ENCODE measurements at regions not wholly inside any gene's neighbourhood (a gene's known extent, or its start where the extent isn't known, plus 50 kb on each side); places are given as distances from the start of the nearest gene placed in this dataset.

DNA sequence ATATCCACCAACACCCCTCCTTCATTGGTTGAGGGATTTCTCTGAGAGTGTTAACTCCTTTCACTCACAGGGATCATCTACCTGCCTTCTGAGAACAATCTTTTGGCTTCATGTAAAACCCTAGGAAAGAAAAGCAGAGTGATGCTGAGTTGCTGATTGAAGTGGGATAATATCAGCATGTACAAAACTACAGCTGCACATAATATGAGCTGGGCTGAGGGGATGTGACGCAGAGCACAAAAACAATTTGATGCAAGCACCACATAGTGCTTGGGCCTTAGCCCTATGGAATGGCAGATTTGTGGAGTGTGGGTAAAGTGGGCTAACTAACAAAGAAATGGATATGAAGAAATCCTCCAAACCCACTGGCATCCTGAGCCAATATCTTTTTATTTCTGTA, 267.6 kb upstream of the KCNH8 start:
- DNase-seq, result no peak

DNA sequence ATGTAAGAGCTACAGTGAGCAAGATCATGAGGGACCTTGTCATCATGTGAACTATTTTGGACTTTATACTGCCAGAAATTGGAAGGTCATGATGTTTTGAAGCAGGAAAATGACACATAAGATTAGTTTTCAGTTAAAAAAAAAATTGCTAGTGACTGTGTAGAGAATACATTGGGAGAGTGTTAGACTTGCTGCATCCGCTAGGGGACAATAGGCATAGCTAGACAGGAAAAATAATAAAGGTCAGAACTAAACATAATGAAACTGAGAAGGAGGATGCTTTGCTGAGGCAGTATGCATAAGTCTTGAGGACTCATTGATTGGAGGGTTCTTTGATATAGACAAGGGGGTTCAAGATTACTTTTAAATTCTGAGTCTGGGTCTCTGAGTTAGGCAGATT, 275.8 kb upstream of the KCNH8 start:
- no peak for DNase-seq

DNA sequence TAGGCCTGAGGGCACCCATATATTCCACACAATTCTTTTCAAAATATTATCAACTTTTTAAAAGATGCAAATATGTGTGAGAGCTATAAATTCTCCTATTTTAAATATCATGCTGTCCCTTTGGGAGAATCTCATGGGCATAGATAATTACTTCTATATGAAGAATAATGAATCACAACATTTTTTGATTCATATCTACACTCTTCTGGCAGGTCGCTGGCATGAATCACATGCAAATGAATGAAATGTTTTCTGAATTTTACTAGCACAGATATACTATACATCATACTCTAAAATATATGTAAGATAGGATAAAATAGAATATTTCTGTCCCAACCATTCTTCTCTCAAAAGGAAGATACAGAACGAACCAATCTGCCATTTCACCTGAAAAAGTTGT, 277.7 kb upstream of the KCNH8 start:
- DNase-seq, result no peak

DNA sequence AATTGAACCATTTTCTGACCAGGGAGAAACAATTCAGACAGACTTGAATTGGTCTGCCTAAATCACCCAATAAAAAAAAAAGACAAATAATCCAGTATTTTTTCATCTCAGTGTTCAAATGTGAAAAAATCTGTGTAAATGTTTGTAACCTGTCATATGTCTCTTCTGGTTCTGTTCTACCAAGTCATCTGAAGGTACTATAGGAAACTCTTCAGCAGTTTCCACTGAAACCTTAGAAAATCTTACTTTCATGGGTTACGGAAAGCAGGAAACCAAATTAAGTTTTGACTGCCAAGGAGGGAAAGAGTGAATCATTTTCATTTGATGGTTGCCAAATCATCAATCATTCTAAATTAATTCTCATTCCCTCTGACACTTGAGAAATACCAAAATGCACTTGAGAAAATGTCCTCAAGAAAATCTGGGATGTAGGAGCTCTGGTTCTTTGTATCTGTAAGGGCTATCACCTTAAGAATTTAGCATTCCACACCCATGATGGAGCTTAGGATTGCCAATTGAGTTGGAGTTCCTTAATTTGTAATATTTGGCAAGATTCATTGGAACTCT, 278.2 kb upstream of the KCNH8 start:
- DNase-seq, result no peak

DNA sequence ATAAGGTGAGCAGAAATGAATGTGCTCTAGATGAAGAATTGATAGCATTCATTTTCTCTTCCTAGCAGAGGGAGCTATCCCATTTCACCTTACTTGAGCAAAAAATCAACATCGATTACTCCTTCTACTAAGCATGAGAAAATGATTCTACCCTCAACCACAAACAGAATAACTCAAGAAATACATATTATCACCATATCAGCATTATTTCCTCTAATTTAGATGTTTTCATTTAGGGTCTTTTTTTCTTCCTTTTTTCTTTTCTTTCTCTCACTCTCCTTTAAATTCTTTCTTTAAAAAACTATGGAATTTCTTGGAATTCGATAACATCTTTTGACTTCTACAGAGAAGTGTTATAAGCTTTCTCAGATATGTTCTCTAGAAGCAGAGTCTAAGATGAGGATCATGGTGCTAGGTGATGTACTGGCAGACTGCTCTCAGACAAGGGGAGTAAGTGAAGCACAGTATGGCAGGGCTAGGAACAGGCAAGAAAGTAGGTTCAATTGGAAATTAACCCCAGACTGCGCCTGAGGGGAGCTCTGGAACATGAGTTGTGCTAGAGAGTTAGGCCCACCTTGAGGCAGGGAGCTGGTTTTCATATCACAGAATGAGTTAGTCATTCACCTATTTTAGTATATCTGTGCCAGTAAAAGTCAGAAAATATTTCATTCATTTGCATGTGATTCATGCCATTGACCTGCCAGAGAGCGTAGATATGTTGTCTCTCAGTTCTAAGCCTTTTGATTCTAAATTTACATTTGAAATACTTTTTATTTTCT, 279.2 kb upstream of the KCNH8 start:
- DNase-seq, result no peak

DNA sequence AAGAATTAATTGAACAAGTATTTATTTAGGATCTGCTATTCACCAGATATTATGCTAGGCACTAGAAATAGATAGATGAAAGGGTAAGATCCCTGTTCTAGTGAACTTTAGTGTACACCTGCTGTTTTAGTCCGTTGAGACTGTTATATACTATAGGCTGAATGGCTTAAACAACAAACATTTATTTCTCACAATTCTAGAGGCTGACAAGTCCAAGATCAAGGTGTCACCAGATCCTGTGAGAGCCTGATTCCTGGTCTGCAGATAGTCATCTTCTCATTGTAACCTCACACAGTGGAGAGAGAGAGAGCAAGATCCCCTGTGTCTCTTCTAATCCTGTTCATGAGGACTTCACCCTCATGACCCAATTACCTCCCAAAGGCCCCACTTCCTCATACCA, 281.4 kb upstream of the KCNH8 start:
- DNase-seq, result no peak

DNA sequence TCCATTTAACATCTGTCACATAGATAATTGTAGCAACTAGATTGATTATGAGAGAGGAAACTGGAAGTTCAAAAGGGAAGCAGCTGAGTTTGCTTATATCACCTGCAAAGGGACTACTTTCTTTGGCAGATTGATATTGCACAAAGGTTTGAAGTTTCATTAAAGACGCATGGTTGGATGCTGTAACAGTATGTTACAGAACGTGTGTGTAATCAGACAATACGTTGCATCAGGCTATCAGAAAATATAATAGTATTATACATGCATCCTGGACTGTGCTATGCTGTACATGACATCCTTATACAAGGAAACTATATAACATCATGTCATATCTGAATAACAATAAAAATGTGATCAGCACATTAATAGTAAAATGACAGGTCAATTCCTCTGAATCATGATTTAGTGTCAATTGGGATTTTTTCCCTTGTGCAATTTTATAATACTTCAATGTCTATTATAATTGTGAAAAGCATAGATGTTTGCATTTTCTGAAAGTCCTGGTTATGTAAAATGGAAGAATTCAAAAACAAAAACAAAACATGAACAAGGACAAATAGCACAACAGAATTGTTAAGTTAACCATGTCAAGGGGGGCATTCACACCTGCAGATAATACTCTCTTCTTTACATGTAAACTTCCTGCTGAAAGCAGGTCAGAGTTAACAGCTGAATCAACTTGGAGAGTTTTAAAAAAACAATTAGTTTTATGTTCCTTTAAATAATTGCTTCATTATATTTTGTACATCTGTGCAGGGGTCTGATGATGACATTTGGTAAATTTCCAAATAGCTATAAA, 283.2 kb upstream of the KCNH8 start:
- no peak for DNase-seq

DNA sequence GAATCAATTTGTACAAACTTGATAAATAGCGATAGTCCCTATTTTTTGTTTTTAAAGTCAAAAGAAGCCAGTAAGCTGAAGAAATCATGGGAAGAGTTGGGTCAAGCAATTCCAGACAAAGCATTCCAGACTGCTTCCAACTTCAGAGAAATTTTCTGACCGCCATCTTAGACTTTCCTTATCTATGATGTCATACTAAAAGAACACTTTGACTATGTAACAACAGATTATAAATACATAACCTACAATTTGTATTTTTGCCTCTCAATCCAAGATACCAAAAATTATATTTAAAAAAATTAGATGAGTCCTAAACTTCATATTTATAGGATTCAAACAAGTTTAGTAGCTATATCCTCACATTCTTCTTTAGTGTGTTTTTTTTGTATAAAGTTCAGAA, 286.2 kb upstream of the KCNH8 start:
- DNase-seq, result no peak

DNA sequence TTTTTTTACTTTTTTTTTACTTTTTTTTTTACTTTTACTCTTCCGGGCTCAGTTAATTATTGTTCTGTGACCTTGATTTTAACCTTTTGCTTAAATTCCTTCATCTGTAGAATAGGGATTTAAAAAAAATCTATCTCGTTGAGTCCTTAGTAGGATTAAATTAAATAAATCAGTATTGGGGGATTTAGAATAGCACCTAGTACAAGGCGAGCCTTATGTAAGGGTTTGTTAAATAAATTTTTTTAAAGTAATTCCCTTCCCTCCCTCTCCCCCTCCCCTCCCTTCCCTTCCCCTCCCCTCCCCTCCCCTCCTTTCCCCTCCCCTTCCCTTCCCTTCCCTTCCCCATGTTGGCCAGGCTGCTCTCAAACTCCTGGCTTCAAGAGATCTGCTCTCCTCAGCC, 287.2 kb upstream of the KCNH8 start:
- no peak for DNase-seq

DNA sequence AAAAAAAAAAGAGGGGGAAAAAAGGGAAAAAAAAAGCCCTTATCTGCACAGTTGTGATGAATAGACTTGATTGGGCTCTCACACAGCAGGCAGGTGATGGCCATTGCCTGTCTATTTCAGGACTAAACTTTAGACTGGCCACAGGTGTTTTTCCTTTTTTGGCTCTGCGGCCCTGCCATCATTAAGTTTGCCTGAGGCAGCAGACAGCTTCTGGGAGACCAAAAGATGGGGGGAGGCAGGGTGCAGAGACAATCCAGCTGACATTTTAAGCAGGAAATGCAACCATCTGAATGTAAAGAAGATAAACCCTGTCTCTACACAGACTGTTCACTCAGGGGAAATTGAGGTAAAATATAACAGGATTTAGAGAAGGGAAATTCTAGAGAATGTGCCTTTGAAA, 295.0 kb upstream of the KCNH8 start:
- DNase-seq, result no peak

DNA sequence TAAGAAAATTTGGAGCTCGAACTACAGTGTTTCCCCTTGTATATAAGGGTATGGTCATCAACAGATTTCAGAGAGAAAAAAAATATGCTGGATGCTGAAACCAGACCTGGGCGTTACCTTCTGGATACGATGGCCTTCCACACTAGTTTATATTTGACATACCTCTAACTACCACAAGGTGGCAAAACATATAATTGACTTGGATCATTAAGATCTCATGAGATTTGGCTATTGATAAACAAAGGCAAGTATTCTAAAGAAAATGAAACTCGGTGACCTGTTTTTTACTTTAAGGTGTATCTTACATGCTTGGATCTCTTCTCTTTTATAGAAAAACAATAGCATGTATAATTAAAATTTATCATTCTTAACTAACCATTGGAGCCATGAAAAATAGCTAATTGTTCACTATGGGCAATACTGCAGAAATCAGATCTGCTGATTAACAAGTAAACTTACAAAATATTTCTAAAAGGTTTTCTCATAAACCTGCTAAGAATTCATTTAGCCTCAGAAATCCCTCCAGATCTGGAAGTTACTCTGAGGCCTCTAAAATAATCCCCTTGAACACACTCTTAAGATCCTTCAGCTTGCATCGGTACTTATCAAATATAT, 300.6 kb upstream of the KCNH8 start:
- DNase-seq, result peak; percentile 38 to 61

DNA sequence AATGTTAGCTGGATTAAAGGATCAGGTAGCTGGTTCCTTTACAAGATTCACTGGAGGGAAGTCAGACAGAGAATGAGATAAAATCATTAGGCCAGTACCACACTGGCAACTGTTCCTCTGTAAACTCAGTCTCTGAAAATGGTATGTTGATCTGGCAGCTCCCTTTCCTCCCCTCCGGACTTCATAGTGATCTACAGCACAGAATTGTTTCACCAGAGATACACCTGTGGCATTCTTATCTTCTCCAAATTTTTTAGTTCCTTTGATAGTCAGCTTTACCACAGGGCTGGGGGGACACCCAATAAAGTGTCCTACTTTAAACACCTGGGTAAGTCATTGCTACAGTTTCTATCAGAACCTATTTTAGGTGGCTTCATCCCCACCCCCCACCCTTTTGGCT, 304.3 kb upstream of the KCNH8 start:
- no peak for DNase-seq

DNA sequence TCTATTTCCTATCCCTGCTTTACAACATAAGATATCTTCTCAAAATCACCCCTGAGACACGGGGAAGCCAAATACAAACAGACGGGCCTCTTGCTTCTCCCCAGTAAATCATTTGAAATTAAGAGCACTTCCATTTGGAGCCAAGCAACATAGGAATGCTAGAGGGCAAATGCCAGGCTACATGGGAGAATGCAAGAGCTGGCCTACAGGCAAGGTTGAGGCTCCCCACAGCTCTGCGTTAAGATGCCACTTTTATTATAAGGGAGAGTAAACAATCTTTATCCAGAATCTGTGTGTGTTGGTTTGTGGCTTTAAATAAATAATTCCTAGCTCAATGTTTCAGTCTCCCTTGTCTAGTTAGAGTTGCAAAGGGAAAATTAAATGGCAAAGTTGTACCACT, 305.1 kb upstream of the KCNH8 start:
- DNase-seq, result no peak

DNA sequence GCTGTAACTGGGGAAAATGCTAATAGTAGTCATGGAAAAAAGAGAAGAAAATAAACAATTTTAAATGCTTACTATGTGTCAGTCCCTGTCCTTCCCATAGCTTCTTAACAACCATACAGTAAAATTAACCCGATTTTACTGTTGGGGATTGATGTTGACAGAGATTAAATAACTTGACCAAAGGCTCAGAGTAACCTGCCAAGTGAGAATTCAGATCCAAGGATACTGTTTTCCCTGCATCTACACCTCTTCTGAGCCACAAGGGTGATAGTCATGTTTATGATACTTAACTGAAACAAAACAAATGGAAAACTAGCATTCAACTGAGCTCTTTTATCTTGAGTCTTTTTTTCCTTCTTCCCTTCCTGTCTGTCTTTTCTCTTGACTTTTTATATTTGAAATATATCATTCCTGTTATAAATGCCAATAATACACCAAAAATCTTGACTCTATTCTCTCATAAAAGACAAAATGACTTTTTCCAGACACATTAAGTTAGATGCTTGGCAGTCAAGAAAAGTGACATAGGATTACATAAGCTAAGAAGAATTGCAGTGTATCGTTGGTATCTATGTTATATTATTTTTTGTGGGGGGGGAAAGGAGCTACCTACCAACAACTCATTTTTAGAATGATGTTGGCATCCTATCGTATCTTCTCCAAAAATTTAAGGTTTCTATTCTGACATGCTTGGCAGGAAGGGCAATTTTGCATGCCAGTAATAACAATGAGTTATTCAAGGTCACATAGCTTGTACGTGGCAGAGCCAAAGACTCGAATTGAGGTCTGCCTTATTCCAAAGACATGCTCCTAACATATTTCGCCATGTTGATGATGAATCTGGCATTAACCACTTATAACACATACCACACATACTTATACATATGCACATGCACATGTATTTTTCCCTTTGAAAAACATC, 306.6 kb upstream of the KCNH8 start:
- no peak for DNase-seq

DNA sequence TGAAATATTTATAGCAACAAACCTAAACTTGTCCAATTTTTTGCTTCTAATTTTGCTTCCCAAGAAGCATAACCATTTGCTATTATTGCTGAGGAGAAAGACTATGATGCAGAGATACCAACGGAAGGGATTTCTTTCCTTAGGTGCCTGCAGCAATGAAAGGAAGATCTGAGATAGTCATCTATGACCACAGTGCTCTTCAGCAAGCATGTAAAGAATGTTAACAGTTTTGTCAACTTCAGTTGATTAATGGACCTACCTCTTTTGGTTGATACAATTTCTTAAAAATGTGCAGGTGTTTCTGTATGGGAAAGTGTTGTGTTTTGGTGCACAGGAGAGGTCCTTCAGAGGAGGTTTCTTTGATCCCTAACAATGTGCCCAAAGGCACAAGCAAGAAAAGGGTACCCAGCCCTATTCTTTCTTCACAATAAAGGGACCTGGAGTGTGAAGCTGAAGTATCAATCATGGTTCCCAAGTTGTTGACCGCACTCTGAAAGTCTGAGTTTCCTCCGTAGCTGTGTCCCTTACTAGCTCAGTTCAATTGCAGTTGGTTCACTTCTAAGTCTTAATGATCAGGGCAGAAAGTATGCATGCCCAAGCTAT, 307.7 kb upstream of the KCNH8 start:
- no peak for DNase-seq

DNA sequence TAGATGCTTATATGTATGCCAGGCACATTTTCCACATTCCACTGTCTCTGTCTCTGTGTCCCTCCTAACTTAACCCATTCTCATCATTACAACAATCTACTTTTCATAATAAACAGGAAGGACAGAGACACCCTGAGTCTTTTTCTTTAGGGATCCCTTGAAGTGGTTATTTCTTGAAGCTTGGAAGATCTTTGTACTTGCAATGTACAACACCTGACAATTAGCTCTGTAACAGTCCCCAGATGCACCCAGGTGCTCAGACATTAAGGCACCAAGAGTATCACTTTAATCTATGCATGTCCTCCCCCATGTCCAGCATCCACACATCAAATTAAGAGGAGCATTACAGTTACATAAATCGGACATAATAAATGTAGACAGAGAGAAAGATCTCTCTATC, 309.6 kb upstream of the KCNH8 start:
- no peak for DNase-seq

DNA sequence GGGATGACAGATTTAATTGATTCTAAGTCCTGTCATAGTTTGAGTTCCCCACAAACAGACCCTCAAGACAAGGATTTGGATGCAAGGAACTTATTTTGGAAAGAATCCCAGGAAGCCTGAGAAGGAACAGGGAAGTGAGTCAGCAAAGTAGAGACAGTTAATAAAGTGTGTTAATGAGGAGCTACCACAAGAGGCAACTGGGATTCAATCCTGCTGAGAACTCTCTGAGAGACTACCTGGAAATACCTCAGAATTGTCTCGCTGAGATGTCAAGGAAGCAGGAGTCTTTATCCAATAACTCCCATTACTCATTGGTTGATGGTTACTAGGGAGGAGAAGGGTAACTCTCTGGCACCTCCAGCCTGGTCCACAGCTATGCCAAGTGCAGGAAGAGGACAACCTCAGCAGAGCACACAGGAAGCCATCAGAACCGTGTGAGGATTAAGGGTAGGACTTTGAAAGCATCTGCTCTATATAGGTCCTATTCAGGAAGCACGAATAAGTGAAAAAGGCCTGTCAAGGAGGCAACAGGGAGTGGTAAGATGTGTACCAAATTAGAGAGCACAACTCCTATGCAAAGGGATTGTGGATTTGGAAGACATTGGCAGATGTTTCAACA, 311.1 kb upstream of the KCNH8 start:
- no peak for DNase-seq

DNA sequence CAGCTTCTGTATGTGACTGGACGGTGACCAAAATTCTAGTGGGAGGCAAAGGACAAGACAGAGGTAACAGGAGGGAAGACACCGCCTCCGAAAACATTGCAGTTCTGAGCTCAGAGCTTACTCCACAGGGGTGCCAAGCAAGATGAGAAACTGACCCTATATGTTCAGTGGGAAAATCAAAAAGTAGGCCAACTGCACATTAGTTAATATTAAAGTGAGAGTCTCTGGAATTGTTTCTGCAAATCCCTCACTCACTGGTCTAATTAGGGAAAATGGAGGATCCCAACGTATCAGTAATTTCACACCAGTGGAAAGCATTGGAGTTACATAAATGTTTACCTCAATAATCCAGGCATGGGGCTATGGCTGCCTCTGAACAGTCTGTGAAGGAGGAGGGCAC, 313.3 kb upstream of the KCNH8 start:
- DNase-seq, result no peak

DNA sequence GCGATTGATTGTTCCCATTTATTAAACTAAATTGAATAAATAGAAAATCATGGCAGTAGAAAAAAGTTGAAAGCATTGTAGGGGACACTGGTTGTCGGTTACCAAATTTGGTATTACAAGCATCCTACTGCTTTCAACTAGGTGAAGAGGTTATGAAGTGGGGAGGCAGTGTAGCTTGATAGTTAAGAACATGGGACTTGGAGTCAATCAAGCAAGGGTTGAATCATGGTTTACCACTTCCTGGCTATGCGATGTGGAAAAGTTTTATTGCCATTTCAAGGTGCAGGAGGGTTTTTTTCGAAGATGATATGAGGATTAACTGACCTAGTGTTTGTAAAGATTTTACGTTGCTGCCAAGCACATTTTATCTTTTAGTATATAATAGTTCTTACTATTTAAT, 318.2 kb upstream of the KCNH8 start:
- DNase-seq, result peak; percentile 8 to 15

DNA sequence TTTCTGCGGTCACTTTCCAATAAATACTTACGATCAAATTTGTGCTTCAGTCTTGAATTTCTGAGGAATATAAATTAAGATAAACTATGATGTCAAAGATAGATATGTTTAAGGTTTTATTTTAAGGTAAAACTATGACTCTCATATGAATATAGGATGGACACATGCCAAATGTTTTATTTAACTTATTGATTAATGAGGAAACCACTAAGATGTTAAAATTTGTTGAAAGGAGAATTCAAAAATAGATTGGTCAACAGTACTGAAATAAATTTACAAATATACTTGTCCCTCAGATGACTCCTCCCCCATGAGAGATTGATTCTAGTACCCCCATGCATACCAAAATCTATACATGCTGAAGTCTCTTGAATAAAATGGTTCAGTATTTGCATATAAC, 319.7 kb upstream of the KCNH8 start:
- no peak for DNase-seq

DNA sequence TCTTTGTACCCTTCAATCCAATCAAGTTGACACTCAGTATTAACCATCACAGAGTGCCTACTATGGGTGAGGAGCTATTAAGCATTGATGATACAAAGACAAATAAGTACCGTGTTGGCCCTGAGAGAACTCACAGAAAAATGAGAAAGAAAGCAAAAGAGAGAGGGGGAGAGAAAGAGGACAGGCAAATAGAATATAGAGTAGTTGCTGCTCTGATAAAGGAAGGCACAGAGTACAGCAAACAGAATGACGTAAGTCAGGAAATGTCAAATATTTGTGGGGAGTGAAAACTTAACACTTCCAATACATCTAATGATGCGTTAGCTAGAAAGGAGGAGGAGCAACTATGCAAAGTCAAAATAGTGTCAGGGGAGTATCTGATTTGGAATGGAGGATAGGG, 320.6 kb upstream of the KCNH8 start:
- DNase-seq, result peak; percentile 7 to 21

DNA sequence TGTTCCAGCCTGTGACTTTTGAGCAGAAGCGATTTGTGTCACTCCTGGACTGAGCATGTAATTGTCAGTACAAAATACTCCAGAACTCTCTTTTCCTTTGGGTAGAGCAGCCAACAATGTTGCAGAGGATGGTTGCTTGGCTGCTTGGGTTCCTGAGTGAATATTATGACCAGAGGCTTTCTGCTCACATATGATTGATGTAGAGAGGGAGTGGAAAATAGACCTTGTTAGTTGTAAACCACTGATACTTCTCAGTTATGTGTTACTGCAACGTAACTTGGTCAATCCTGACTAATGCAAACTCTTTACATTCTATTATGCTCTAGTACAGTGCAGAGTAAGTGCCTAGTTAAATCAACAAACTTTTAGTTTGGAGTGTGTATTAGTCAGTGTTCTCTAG, 322.6 kb upstream of the KCNH8 start:
- peak in 1 of 2 experiments; percentile 37 for DNase-seq

All from Kasumi-1 (cell line).